GM12892 (cell line): ENCODE measurements at regions not wholly inside any gene's neighbourhood (a gene's known extent, or its start where the extent isn't known, plus 50 kb on each side); places are given as distances from the start of the nearest gene placed in this dataset.

Experiments used
- POLR2A ChIP-seq: IDR thresholded peaks from 2 replicates; pipeline ENCODE4 v1.6.1; 2011; ENCODE audit warnings: low read depth, low read length, control low read depth
- TAF1 ChIP-seq: IDR thresholded peaks from 2 replicates; pipeline ENCODE4 v1.6.1; 2011; ENCODE audit warnings: low read depth, mild to moderate bottlenecking, control low read depth, low read length, borderline replicate concordance

DNA sequence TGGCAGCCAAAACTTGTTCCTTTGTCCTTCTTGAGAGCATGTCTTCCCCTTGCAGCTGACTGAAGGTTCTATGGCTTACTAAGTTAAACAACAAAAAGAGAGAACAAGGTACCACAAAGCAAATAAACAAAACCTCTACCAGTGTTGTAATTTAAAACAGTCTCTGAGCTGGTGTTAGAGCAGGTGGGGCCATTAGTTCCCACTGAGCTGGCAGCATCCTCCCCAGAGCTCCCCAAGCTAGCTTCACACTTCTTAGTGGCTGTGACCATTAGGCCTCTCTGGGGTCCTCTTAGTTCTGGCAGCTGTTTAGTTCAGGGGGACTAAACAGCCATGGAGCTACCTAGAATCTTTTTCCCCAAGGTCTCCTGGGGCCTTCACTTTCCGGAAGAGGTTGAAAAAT lies 128.6 kb upstream of the ELL2 start:
- TF ChIP-seq POLR2A (no peak), TAF1 (no peak)
